Smooth muscle cell (in vitro differentiated cells): ENCODE measurements at regions not wholly inside any gene's neighbourhood (a gene's known extent, or its start where the extent isn't known, plus 50 kb on each side); places are given as distances from the start of the nearest gene placed in this dataset.

Experiments
- DNase-seq: peaks from one replicate; lab custom pipeline; 2025; ENCODE audit not compliant: unreplicated experiment; lab: John Stamatoyannopoulos, UW
- H2AFZ ChIP-seq: fragments of 200-600 bp; sonication (generic); 2 replicates; pipeline ENCODE4 v1.6.0; 2016; ENCODE audit warnings: antibody characterized with exemption, low read depth, mild to moderate bottlenecking
- H3F3A ChIP-seq: fragments of 200-600 bp; sonication (generic); 2 replicates; pipeline ENCODE4 v1.6.0; 2017; ENCODE audit warnings: antibody characterized with exemption, low read depth
- H3K27ac ChIP-seq: fragments of 200-600 bp; sonication (generic); 2 replicates; pipeline ENCODE4 v1.5.1; 2016; ENCODE audit warnings: low read depth, mild to moderate bottlenecking
- H3K27me3 ChIP-seq: fragments of 200-600 bp; sonication (generic); 2 replicates; pipeline ENCODE4 v1.6.1; 2016; ENCODE audit warnings: low read depth, mild to moderate bottlenecking
- H3K36me3 ChIP-seq: fragments of 200-600 bp; sonication (generic); 2 replicates; pipeline ENCODE4 v1.5.1; 2016; ENCODE audit warnings: low read depth
- H3K4me1 ChIP-seq: fragments of 200-600 bp; sonication (generic); 2 replicates; pipeline ENCODE4 v1.5.1; 2016; ENCODE audit warnings: low read depth
- H3K4me2 ChIP-seq: fragments of 200-600 bp; sonication (generic); 2 replicates; pipeline ENCODE4 v1.6.0; 2016; ENCODE audit warnings: mild to moderate bottlenecking
- H3K4me3 ChIP-seq: fragments of 200-600 bp; sonication (generic); 2 replicates; pipeline ENCODE4 v1.5.1; 2016; ENCODE audit warnings: mild to moderate bottlenecking
- H3K79me2 ChIP-seq: fragments of 200-600 bp; sonication (generic); 2 replicates; pipeline ENCODE4 v1.6.0; 2016; ENCODE audit warnings: low read depth, mild to moderate bottlenecking
- H3K9ac ChIP-seq: fragments of 200-600 bp; sonication (generic); 2 replicates; pipeline ENCODE4 v1.6.0; 2016; ENCODE audit warnings: low read depth
- H3K9me3 ChIP-seq: fragments of 200-600 bp; sonication (generic); replicated peaks from 2 replicates; pipeline ENCODE4 v1.5.1; 2016; ENCODE audit warnings: low read depth
- H4K20me1 ChIP-seq: fragments of 200-600 bp; sonication (generic); 2 replicates; pipeline ENCODE4 v1.6.0; 2016; ENCODE audit warnings: low read depth
- CTCF ChIP-seq: fragments of 200-600 bp; sonication (generic); IDR thresholded peaks from 2 replicates; pipeline ENCODE4 v1.5.1; 2017; ENCODE audit warnings: borderline replicate concordance, mild to moderate bottlenecking, antibody characterized with exemption; ENCODE audit not compliant: insufficient read depth, poor library complexity, severe bottlenecking
- WGBS: methylation state at CpG from one replicate; pipeline ENCODE4 v1.1.7; 2016; ENCODE audit warnings: low lambda C conversion rate; 5-methylcytosine and 5-hydroxymethylcytosine counted together

GRCh38 chr4:123278755-123279154 lies 117.8 kb upstream of the SPRY1 start:
- no peaks in the 10 kb centered on the region for H3K79me2 ChIP-seq
- no peak overlapping the region for H3K27ac ChIP-seq
- 89% methylated on average over 3 of the region's 3 CpGs for WGBS
- DNase-seq, result no peak
- no peak for TF ChIP-seq CTCF
- no peaks in the 10 kb centered on the region for H3F3A ChIP-seq
- no peak overlapping the region for H3K4me2 ChIP-seq
- no peaks in the 10 kb centered on the region for H3K9me3 ChIP-seq
- H3K36me3 ChIP-seq, result no peaks in the 10 kb centered on the region
- no peak overlapping the region for H2AFZ ChIP-seq
- no peak overlapping the region for H3K4me3 ChIP-seq
- no peaks in the 10 kb centered on the region for H4K20me1 ChIP-seq
- H3K27me3 ChIP-seq, result no peaks in the 10 kb centered on the region
- no peak overlapping the region for H3K9ac ChIP-seq
- peaks cover 8% of the 10 kb centered on the region for H3K4me1 ChIP-seq

- no peak overlapping the region for H3K4me3 ChIP-seq
- H4K20me1 ChIP-seq, result no peaks in the 10 kb centered on the region
- no peak overlapping the region for H3K27ac ChIP-seq
- no peaks in the 10 kb centered on the region for H3K79me2 ChIP-seq
- H3K36me3 ChIP-seq, result no peaks in the 10 kb centered on the region
- no peak overlapping the region for H2AFZ ChIP-seq
- no peak for DNase-seq
- peaks cover 8% of the 10 kb centered on the region for H3K4me1 ChIP-seq
- no peak for TF ChIP-seq CTCF
- no peaks in the 10 kb centered on the region for H3F3A ChIP-seq
- no peak overlapping the region for H3K4me2 ChIP-seq
- WGBS, result 100% methylated on average over 3 of the region's 3 CpGs
- no peaks in the 10 kb centered on the region for H3K27me3 ChIP-seq
- no peaks in the 10 kb centered on the region for H3K9me3 ChIP-seq
- no peak overlapping the region for H3K9ac ChIP-seq
Observed at GRCh38 chr4:123283371-123283895, 113.2 kb upstream of the SPRY1 start.

- H3K4me3 ChIP-seq, result no peak overlapping the region
- H3K27me3 ChIP-seq, result no peaks in the 10 kb centered on the region
- no peak for TF ChIP-seq CTCF
- no peak overlapping the region for H3K9ac ChIP-seq
- H2AFZ ChIP-seq, result no peak overlapping the region
- H3K9me3 ChIP-seq, result no peaks in the 10 kb centered on the region
- H3K36me3 ChIP-seq, result no peaks in the 10 kb centered on the region
- DNase-seq, result no peak
- 77% methylated on average over 2 of the region's 2 CpGs for WGBS
- no peaks in the 10 kb centered on the region for H3F3A ChIP-seq
- H3K27ac ChIP-seq, result no peak overlapping the region
- no peak overlapping the region for H3K4me2 ChIP-seq
- no peaks in the 10 kb centered on the region for H4K20me1 ChIP-seq
- no peaks in the 10 kb centered on the region for H3K79me2 ChIP-seq
- peaks cover 8% of the 10 kb centered on the region for H3K4me1 ChIP-seq
Observed at GRCh38 chr4:123284168-123284567, 112.4 kb upstream of the SPRY1 start.

- 96% methylated on average over 2 of the region's 2 CpGs for WGBS
- Histone ChIP-seq H3F3A (no peaks in the 10 kb centered on the region), H3K9me3 (peaks cover 15% of the 10 kb centered on the region), H3K9ac (no peak overlapping the region), H2AFZ (no peak overlapping the region), H3K27me3 (no peaks in the 10 kb centered on the region), H3K4me3 (no peak overlapping the region), H3K4me1 (no peaks in the 10 kb centered on the region), H3K27ac (no peak overlapping the region), H3K79me2 (no peaks in the 10 kb centered on the region), H4K20me1 (no peaks in the 10 kb centered on the region), H3K36me3 (peaks cover 2% of the 10 kb centered on the region), H3K4me2 (no peak overlapping the region)
- no peak for DNase-seq
- no peak for TF ChIP-seq CTCF
Observed at GRCh38 chr4:123286903-123287466, 109.6 kb upstream of the SPRY1 start.
